HEK293 (cell line): ENCODE measurements at regions not wholly inside any gene's neighbourhood (a gene's known extent, or its start where the extent isn't known, plus 50 kb on each side); places are given as distances from the start of the nearest gene placed in this dataset.

Source experiments
- CTCF ChIA-PET: fragments of 350-600 bp; formaldehyde crosslinking; extraction: SDS; loops from one replicate; lab custom pipeline; 2021; ENCODE audit warnings: antibody characterized with exemption; lab: Yijun Ruan, JAX
- POLR2A ChIA-PET: fragments of 300-600 bp; formaldehyde crosslinking; extraction: SDS; loops from one replicate; lab custom pipeline; 2020; ENCODE audit warnings: antibody characterized with exemption, inconsistent platforms; lab: Yijun Ruan, JAX
- H3K27ac ChIP-seq: fragments of 200-500 bp; sonication (Bioruptor generic); 2 replicates; pipeline ENCODE4 v1.5.1; 2014; ENCODE audit warnings: low read depth, low read length, control low read depth, inconsistent platforms; ENCODE audit errors: extremely low read depth
- H3K36me3 ChIP-seq, 2 experiments: fragments of 200-500 bp in 1 of 2; sonication (Bioruptor generic) in 1 of 2; 1 replicate in 1 of 2; 2 replicates in 1 of 2; pipeline ENCODE4 v1.5.1; 2014 to 2017; ENCODE audit warnings: inconsistent platforms in 2 of 2, low read length in 2 of 2; ENCODE audit not compliant: control insufficient read depth in 2 of 2, insufficient read depth in 1 of 2
- H3K4me1 ChIP-seq: fragments of 200-500 bp; sonication (Bioruptor generic); 2 replicates; pipeline ENCODE4 v1.5.1; 2014; ENCODE audit warnings: mild to moderate bottlenecking, low read length, inconsistent platforms; ENCODE audit not compliant: control insufficient read depth, insufficient read depth
- H3K4me3 ChIP-seq: 2 replicates; pipeline ENCODE4 v1.5.1; 2011; ENCODE audit warnings: low read depth, mild to moderate bottlenecking, control low read depth, low read length, moderate library complexity
- H3K9me3 ChIP-seq: fragments of 200-500 bp; sonication (Bioruptor generic); 2 replicates; pipeline ENCODE4 v1.5.1; 2014; ENCODE audit warnings: low read depth, low read length, inconsistent platforms; ENCODE audit not compliant: control insufficient read depth, insufficient read depth
- MEIS1 ChIP-seq: sonication (generic); formaldehyde crosslinking; IDR thresholded peaks from 2 replicates; pipeline ENCODE4 v1.8.1; 2022; ENCODE audit warnings: missing genetic modification reagents, mild to moderate bottlenecking, borderline replicate concordance
- YY2 ChIP-seq: fragments of 450-650 bp; formaldehyde crosslinking; IDR thresholded peaks from 2 replicates; pipeline ENCODE4 v1.5.1; 2016; ENCODE audit warnings: missing biosample characterization, missing genetic modification characterization
- ZBTB17 ChIP-seq: fragments of 450-650 bp; formaldehyde crosslinking; IDR thresholded peaks from 2 replicates; pipeline ENCODE4 v1.5.1; 2016; ENCODE audit warnings: missing biosample characterization, missing genetic modification characterization
- ZBTB21 ChIP-seq: fragments of 450-650 bp; formaldehyde crosslinking; IDR thresholded peaks from 2 replicates; pipeline ENCODE4 v1.5.1; 2017; ENCODE audit warnings: missing biosample characterization, missing genetic modification characterization
- ZFP41 ChIP-seq: fragments of 450-650 bp; formaldehyde crosslinking; IDR thresholded peaks from 2 replicates; pipeline ENCODE4 v1.5.1; 2016; ENCODE audit warnings: missing biosample characterization, missing genetic modification characterization, borderline replicate concordance
- ZNF169 ChIP-seq: fragments of 450-650 bp; formaldehyde crosslinking; IDR thresholded peaks from 2 replicates; pipeline ENCODE4 v1.5.1; 2016; ENCODE audit warnings: missing biosample characterization, missing genetic modification characterization
- ZNF202 ChIP-seq: fragments of 450-650 bp; formaldehyde crosslinking; IDR thresholded peaks from 2 replicates; pipeline ENCODE4 v1.5.1; 2016; ENCODE audit warnings: missing biosample characterization, missing genetic modification characterization, borderline replicate concordance
- ZNF292 ChIP-seq: fragments of 450-650 bp; formaldehyde crosslinking; IDR thresholded peaks from 2 replicates; pipeline ENCODE4 v1.5.1; 2016; ENCODE audit warnings: low read depth, missing biosample characterization, missing genetic modification characterization, borderline replicate concordance
- ZNF48 ChIP-seq: fragments of 450-650 bp; formaldehyde crosslinking; IDR thresholded peaks from 2 replicates; pipeline ENCODE4 v1.5.1; 2016; ENCODE audit warnings: missing biosample characterization, missing genetic modification characterization
- ZNF530 ChIP-seq: fragments of 450-650 bp; formaldehyde crosslinking; IDR thresholded peaks from 2 replicates; pipeline ENCODE4 v1.5.1; 2016; ENCODE audit warnings: low read depth, missing biosample characterization, missing genetic modification characterization
- ZNF544 ChIP-seq: fragments of 450-650 bp; formaldehyde crosslinking; IDR thresholded peaks from 2 replicates; pipeline ENCODE4 v1.5.0; 2017; ENCODE audit warnings: missing biosample characterization, missing genetic modification characterization
- ZNF548 ChIP-seq: fragments of 450-650 bp; formaldehyde crosslinking; IDR thresholded peaks from 2 replicates; pipeline ENCODE4 v1.5.1; 2016; ENCODE audit warnings: missing biosample characterization, missing genetic modification characterization
- ZNF792 ChIP-seq: fragments of 450-650 bp; formaldehyde crosslinking; IDR thresholded peaks from 2 replicates; pipeline ENCODE4 v1.5.1; 2016; ENCODE audit warnings: missing biosample characterization, missing genetic modification characterization
- TF ChIP-seq, protein P1 (sequence below): fragments of 450-650 bp; formaldehyde crosslinking; IDR thresholded peaks from 2 replicates; pipeline ENCODE4 v1.5.1; 2016; ENCODE audit warnings: missing biosample characterization, missing genetic modification characterization, borderline replicate concordance
- TF ChIP-seq, protein P2 (sequence below): fragments of 450-650 bp; IDR thresholded peaks from 2 replicates; pipeline ENCODE4 v1.5.1; 2018; ENCODE audit warnings: missing biosample characterization, missing genetic modification characterization
- TF ChIP-seq, protein P3 (sequence below): IDR thresholded peaks from 2 replicates; pipeline ENCODE4 v1.6.1; 2011; ENCODE audit warnings: mild to moderate bottlenecking, low read depth, low read length, borderline replicate concordance
- TF ChIP-seq, protein P4 (sequence below): fragments of 450-650 bp; formaldehyde crosslinking; IDR thresholded peaks from 2 replicates; pipeline ENCODE4; 2016; ENCODE audit warnings: missing biosample characterization, missing genetic modification characterization

DNA sequence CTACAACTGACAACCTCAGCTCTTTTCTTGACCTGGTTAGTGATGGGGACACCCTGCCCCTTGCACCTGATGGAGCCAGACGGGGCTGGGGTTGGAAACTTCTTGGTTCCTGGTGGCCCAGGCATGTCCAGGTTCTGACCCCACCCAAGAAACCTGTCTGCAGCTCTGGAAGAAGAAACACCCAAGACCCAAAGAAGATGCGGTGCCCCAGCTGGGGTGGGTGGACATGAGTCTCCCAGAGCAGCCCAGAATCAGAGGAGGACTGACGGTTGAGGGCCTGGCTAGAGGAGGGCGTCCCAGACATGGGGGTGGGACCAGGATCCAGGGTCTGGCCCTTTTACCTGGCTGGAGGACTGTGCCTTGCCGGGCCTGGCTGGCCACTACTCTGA lies 202.4 kb downstream of the GLRX3 start:
- Histone ChIP-seq H3K27ac (no peak overlapping the region), H3K4me3 (no peak overlapping the region), H3K4me1 (no peaks in the 10 kb centered on the region), H3K36me3 (no peaks in the 10 kb centered on the region), H3K9me3 (no peaks in the 10 kb centered on the region)
- no peak for TF ChIP-seq ZBTB17 (tag by site-specific recombination)
- TF ChIP-seq, protein P1, sequence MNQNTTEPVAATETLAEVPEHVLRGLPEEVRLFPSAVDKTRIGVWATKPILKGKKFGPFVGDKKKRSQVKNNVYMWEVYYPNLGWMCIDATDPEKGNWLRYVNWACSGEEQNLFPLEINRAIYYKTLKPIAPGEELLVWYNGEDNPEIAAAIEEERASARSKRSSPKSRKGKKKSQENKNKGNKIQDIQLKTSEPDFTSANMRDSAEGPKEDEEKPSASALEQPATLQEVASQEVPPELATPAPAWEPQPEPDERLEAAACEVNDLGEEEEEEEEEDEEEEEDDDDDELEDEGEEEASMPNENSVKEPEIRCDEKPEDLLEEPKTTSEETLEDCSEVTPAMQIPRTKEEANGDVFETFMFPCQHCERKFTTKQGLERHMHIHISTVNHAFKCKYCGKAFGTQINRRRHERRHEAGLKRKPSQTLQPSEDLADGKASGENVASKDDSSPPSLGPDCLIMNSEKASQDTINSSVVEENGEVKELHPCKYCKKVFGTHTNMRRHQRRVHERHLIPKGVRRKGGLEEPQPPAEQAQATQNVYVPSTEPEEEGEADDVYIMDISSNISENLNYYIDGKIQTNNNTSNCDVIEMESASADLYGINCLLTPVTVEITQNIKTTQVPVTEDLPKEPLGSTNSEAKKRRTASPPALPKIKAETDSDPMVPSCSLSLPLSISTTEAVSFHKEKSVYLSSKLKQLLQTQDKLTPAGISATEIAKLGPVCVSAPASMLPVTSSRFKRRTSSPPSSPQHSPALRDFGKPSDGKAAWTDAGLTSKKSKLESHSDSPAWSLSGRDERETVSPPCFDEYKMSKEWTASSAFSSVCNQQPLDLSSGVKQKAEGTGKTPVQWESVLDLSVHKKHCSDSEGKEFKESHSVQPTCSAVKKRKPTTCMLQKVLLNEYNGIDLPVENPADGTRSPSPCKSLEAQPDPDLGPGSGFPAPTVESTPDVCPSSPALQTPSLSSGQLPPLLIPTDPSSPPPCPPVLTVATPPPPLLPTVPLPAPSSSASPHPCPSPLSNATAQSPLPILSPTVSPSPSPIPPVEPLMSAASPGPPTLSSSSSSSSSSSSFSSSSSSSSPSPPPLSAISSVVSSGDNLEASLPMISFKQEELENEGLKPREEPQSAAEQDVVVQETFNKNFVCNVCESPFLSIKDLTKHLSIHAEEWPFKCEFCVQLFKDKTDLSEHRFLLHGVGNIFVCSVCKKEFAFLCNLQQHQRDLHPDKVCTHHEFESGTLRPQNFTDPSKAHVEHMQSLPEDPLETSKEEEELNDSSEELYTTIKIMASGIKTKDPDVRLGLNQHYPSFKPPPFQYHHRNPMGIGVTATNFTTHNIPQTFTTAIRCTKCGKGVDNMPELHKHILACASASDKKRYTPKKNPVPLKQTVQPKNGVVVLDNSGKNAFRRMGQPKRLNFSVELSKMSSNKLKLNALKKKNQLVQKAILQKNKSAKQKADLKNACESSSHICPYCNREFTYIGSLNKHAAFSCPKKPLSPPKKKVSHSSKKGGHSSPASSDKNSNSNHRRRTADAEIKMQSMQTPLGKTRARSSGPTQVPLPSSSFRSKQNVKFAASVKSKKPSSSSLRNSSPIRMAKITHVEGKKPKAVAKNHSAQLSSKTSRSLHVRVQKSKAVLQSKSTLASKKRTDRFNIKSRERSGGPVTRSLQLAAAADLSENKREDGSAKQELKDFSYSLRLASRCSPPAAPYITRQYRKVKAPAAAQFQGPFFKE (tag by site-specific recombination): no peak
- no peak for TF ChIP-seq ZNF48 (tag by site-specific recombination)
- TF ChIP-seq, protein P2, sequence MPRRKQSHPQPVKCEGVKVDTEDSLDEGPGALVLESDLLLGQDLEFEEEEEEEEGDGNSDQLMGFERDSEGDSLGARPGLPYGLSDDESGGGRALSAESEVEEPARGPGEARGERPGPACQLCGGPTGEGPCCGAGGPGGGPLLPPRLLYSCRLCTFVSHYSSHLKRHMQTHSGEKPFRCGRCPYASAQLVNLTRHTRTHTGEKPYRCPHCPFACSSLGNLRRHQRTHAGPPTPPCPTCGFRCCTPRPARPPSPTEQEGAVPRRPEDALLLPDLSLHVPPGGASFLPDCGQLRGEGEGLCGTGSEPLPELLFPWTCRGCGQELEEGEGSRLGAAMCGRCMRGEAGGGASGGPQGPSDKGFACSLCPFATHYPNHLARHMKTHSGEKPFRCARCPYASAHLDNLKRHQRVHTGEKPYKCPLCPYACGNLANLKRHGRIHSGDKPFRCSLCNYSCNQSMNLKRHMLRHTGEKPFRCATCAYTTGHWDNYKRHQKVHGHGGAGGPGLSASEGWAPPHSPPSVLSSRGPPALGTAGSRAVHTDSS (tag by site-specific recombination): no peak
- TF ChIP-seq YY2: no peak
- no peak for TF ChIP-seq ZBTB21 (tag by site-specific recombination)
- POLR2A ChIA-PET: no interaction called here
- CTCF ChIA-PET: interaction anchor here (0.6 kb wide), 1 partner anchor 26 kb away, joined by 6 read pairs; no protein-coding TSS in a partner anchor

- Histone ChIP-seq H3K36me3 (no peaks in the 10 kb centered on the region), H3K4me1 (no peaks in the 10 kb centered on the region), H3K27ac (no peak overlapping the region), H3K4me3 (no peak overlapping the region), H3K9me3 (no peaks in the 10 kb centered on the region)
- ChIA-PET POLR2A (no interaction called here), CTCF (interaction anchor here (0.6 kb wide), 1 partner anchor 27 kb away, joined by 6 read pairs; no protein-coding TSS in a partner anchor)
- TF ChIP-seq ZFP41 (tag by site-specific recombination) (no peak), ZNF530 (tag by site-specific recombination) (no peak), ZNF202 (tag by site-specific recombination) (no peak), ZNF169 (tag by site-specific recombination) (no peak), MEIS1 (CRISPR knock-in tag) (no peak), ZNF544 (tag by site-specific recombination) (no peak), ZNF292 (tag by site-specific recombination) (no peak), ZNF548 (tag by site-specific recombination) (no peak), ZNF792 (tag by site-specific recombination) (no peak)
- TF ChIP-seq, protein P3, sequence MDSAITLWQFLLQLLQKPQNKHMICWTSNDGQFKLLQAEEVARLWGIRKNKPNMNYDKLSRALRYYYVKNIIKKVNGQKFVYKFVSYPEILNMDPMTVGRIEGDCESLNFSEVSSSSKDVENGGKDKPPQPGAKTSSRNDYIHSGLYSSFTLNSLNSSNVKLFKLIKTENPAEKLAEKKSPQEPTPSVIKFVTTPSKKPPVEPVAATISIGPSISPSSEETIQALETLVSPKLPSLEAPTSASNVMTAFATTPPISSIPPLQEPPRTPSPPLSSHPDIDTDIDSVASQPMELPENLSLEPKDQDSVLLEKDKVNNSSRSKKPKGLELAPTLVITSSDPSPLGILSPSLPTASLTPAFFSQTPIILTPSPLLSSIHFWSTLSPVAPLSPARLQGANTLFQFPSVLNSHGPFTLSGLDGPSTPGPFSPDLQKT: no peak
- TF ChIP-seq, protein P4, sequence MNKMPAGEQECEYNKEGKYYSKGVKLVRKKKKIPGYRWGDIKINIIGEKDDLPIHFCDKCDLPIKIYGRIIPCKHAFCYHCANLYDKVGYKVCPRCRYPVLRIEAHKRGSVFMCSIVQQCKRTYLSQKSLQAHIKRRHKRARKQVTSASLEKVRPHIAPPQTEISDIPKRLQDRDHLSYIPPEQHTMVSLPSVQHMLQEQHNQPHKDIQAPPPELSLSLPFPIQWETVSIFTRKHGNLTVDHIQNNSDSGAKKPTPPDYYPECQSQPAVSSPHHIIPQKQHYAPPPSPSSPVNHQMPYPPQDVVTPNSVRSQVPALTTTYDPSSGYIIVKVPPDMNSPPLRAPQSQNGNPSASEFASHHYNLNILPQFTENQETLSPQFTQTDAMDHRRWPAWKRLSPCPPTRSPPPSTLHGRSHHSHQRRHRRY (tag by site-specific recombination): no peak
Observed at GRCh38 chr10:130339091-130339490, 202.9 kb downstream of the GLRX3 start.
